Left lung (tissue), 4 donors: ENCODE measurements at regions not wholly inside any gene's neighbourhood (a gene's known extent, or its start where the extent isn't known, plus 50 kb on each side); places are given as distances from the start of the nearest gene placed in this dataset.

Source experiments
- ATAC-seq: fragments of 200-7000 bp; cut with Tn5 transposase; one replicate; pipeline ENCODE4 v1.9.1; 2020; ENCODE audit warnings: moderate library complexity
- DNase-seq, 4 donors: peaks; one replicate each; pipeline ENCODE4 v3.0.0-alpha.2; 2013 to 2020
- H3K27ac ChIP-seq, 2 donors: fragments of 200-600 bp; sonication (generic) in 1 of 2; one replicate each; pipeline versions ENCODE4 v1.5.0 to v1.8.0; 2020 to 2021
- H3K27me3 ChIP-seq, 2 donors: fragments of 200-600 bp; sonication (generic) in 1 of 2; one replicate each; pipeline versions ENCODE4 v1.5.0 to v1.8.0; 2020 to 2021
- H3K36me3 ChIP-seq, 2 donors: fragments of 200-600 bp; sonication (generic) in 1 of 2; one replicate each; pipeline versions ENCODE4 v1.5.0 to v1.8.0; 2020 to 2021
- H3K4me1 ChIP-seq, 2 donors: fragments of 200-600 bp; one replicate each; pipeline ENCODE4 v1.8.0; 2021
- H3K4me3 ChIP-seq, 2 donors: fragments of 200-600 bp; sonication (generic) in 1 of 2; one replicate each; pipeline versions ENCODE4 v1.5.0 to v1.8.0; 2020 to 2021; ENCODE audit warnings: mild to moderate bottlenecking in 1 of 2
- H3K9me3 ChIP-seq, 2 donors: fragments of 200-600 bp; sonication (generic) in 1 of 2; one replicate each; pipeline versions ENCODE4 v1.5.0 to v1.8.0; 2020 to 2021
- intact Hi-C, 2 donors: fragments of 100-400 bp; cut with DNase I; formaldehyde crosslinking; loops; one replicate each; pipeline versions ENCODE4 v1.11.2 to v1.14.2; 2022
- TF ChIP-seq, protein P1 (sequence below), 2 donors: fragments of 200-600 bp; sonication (generic) in 1 of 2; IDR thresholded peaks; one replicate each; pipeline versions ENCODE4 v1.5.0 to v1.8.0; 2021; ENCODE audit warnings: antibody characterized with exemption in 2 of 2
- donor health status: DM: no; HTN: yes; CAD: no.
- donor health status: DM: no; HTN: no; CAD: no.

DNA sequence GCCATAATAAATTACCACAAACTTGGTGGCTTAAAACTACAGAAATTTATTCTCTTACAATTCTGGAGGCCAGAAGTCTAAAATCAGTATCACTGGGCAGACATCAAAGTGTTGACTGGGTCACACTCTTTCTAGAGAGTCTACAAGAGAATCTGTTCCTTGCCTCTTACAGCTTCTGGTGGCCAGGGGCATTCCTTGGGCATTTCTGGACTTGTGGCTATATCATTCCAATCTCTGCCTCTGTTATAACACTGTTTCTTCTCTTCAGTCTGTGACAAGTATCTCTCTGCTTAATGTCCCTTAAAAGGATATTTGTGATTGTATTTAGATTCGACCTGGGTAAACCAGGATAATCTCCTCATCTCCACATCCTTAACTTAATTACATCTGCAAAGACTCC lies 207.3 kb upstream of the DCAF8L1 start:
- Histone ChIP-seq H3K36me3 (no peaks in the 10 kb centered on the region), H3K27me3 (no peaks in the 10 kb centered on the region), H3K4me3 (no peak overlapping the region), H3K9me3 (no peaks in the 10 kb centered on the region), H3K4me1 (no peaks in the 10 kb centered on the region), H3K27ac (no peak overlapping the region)
- intact Hi-C loops, result no loop called here
- ATAC-seq (peak; percentile 16), DNase-seq (no peak)
- TF ChIP-seq, protein P1, sequence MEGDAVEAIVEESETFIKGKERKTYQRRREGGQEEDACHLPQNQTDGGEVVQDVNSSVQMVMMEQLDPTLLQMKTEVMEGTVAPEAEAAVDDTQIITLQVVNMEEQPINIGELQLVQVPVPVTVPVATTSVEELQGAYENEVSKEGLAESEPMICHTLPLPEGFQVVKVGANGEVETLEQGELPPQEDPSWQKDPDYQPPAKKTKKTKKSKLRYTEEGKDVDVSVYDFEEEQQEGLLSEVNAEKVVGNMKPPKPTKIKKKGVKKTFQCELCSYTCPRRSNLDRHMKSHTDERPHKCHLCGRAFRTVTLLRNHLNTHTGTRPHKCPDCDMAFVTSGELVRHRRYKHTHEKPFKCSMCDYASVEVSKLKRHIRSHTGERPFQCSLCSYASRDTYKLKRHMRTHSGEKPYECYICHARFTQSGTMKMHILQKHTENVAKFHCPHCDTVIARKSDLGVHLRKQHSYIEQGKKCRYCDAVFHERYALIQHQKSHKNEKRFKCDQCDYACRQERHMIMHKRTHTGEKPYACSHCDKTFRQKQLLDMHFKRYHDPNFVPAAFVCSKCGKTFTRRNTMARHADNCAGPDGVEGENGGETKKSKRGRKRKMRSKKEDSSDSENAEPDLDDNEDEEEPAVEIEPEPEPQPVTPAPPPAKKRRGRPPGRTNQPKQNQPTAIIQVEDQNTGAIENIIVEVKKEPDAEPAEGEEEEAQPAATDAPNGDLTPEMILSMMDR (IDR thresholded peaks at IDR 0.05), result no peak

GRCh38 chrX:28180096-28180495 lies 198.8 kb upstream of the DCAF8L1 start:
- H3K4me1 ChIP-seq, result no peaks in the 10 kb centered on the region
- H3K36me3 ChIP-seq, result no peaks in the 10 kb centered on the region
- TF ChIP-seq, protein P1 (IDR thresholded peaks at IDR 0.05), result no peak
- no peak overlapping the region for H3K27ac ChIP-seq
- H3K4me3 ChIP-seq, result no peak overlapping the region
- DNase-seq (no peak), ATAC-seq (no peak)
- intact Hi-C loops, result no loop called here
- no peaks in the 10 kb centered on the region for H3K9me3 ChIP-seq
- H3K27me3 ChIP-seq, result no peaks in the 10 kb centered on the region

DNA sequence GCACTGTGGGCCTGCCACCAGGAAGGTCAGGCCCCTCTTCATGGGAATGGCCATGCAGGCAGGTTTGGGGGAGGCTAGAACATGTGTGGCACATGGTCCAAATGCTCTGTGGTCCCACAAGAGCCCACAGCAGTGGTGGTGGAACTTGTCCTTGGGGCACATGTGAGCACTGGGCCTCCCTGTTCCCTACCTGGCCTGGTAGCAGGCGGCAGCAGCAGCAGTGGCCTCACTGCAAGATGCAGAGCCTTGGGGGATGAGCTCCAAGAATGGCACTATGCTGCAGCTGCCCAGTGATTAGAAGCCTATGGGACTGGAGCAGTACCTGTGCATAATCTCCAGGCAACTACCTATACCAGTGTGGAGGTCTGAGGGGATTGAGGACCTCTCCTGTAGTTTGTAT lies 197.0 kb upstream of the DCAF8L1 start:
- TF ChIP-seq, protein P1 (IDR thresholded peaks at IDR 0.05), result no peak
- intact Hi-C loops, result no loop called here

GRCh38 chrX:28177202-28177601 lies 196.0 kb upstream of the DCAF8L1 start:
- Histone ChIP-seq H3K27me3 (no peaks in the 10 kb centered on the region), H3K36me3 (no peaks in the 10 kb centered on the region), H3K4me1 (no peaks in the 10 kb centered on the region), H3K9me3 (no peaks in the 10 kb centered on the region), H3K4me3 (no peak overlapping the region), H3K27ac (no peak overlapping the region)
- intact Hi-C loops, result no loop called here
- TF ChIP-seq, protein P1 (IDR thresholded peaks at IDR 0.05), result no peak
- DNase-seq (no peak), ATAC-seq (peak; percentile 39)

More for the DNA sequence above, 197.0 kb upstream of the DCAF8L1 start:
- Histone ChIP-seq H3K27ac (no peak overlapping the region), H3K4me1 (no peaks in the 10 kb centered on the region), H3K4me3 (no peak overlapping the region), H3K27me3 (no peaks in the 10 kb centered on the region), H3K9me3 (no peaks in the 10 kb centered on the region), H3K36me3 (no peaks in the 10 kb centered on the region)
- no peak for ATAC-seq
- no peak for DNase-seq

DNA sequence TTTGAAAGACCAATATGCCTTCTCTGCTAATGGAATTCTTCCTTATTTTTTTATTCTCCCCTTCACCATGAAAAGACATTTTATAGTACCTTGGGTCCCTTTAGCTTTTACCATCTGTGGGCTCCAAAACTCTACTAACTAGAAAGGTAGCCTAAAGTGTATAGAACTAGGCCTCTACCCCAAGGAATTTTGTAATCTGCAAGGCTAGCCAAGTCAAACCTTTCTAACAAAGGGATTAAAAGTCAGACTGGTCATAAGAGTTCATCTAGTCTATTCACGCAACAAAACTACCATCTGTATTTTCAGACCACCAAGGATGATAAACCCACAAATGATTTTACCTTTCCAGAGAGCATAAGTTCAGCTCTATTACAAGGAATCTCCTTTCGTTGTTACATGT lies 189.5 kb upstream of the DCAF8L1 start:
- DNase-seq (no peak), ATAC-seq (no peak)
- no peak overlapping the region for H3K27ac ChIP-seq
- intact Hi-C loops, result no loop called here
- no peak overlapping the region for H3K4me3 ChIP-seq
- TF ChIP-seq, protein P1 (IDR thresholded peaks at IDR 0.05), result no peak
- no peaks in the 10 kb centered on the region for H3K9me3 ChIP-seq
- H3K4me1 ChIP-seq, result no peaks in the 10 kb centered on the region
- no peaks in the 10 kb centered on the region for H3K27me3 ChIP-seq
- no peaks in the 10 kb centered on the region for H3K36me3 ChIP-seq
